Stimulated activated CD8-positive, alpha-beta memory T cell treated with anti-CD3 and anti-CD28 coated beads, Interleukin-15, amount 100 ng/mL, for 4 hours (primary cell): ENCODE measurements at regions not wholly inside any gene's neighbourhood (a gene's known extent, or its start where the extent isn't known, plus 50 kb on each side); places are given as distances from the start of the nearest gene placed in this dataset.

Experiments used
- DNase-seq, 2 donors: peaks; one replicate each; pipeline ENCODE4 v3.0.0-alpha.2; 2020; ENCODE audit warnings: low read depth in 2 of 2

GRCh38 chr21:35646606-35647005, 413.7 kb downstream of the SETD4 start:
- DNase-seq, result no peak

- no peak for DNase-seq
These were observed 414.3 kb downstream of the SETD4 start for GRCh38 chr21:35645991-35646390.

- DNase-seq, result no peak
These were observed 415.8 kb downstream of the SETD4 start for GRCh38 chr21:35644523-35644922.

- no peak for DNase-seq
These were observed 417.1 kb downstream of the SETD4 start for GRCh38 chr21:35643176-35643575.

GRCh38 chr21:35641271-35642016, 418.9 kb downstream of the SETD4 start:
- DNase-seq, result no peak

- DNase-seq, result no peak
These were observed 422.9 kb downstream of the SETD4 start for GRCh38 chr21:35637431-35637830.

- no peak for DNase-seq
These were observed 424.3 kb downstream of the SETD4 start for GRCh38 chr21:35635994-35636393.

GRCh38 chr21:35635261-35635660, 425.1 kb downstream of the SETD4 start:
- DNase-seq, result no peak

- no peak for DNase-seq
These were observed 426.8 kb downstream of the SETD4 start for GRCh38 chr21:35633501-35633900.

- no peak for DNase-seq
These were observed 427.6 kb downstream of the SETD4 start for GRCh38 chr21:35632711-35633110.

- no peak for DNase-seq
These were observed 432.0 kb downstream of the SETD4 start for GRCh38 chr21:35628316-35628715.

- DNase-seq, result no peak
These were observed 432.9 kb downstream of the SETD4 start for GRCh38 chr21:35627462-35627861.

GRCh38 chr21:35625576-35625975, 434.8 kb downstream of the SETD4 start:
- no peak for DNase-seq

- DNase-seq, result no peak
These were observed 435.4 kb downstream of the SETD4 start for GRCh38 chr21:35624901-35625300.

- DNase-seq, result no peak
These were observed 437.7 kb downstream of the SETD4 start for GRCh38 chr21:35622612-35623011.

GRCh38 chr21:35619184-35619583, 441.1 kb downstream of the SETD4 start:
- no peak for DNase-seq

GRCh38 chr21:35617491-35617890, 442.8 kb downstream of the SETD4 start:
- DNase-seq, result no peak

GRCh38 chr21:35616090-35616489, 444.2 kb downstream of the SETD4 start:
- DNase-seq, result no peak

- no peak for DNase-seq
These were observed 445.0 kb downstream of the SETD4 start for GRCh38 chr21:35615325-35615724.

- no peak for DNase-seq
These were observed 445.9 kb downstream of the SETD4 start for GRCh38 chr21:35614396-35614921.

- no peak for DNase-seq
These were observed 448.6 kb downstream of the SETD4 start for GRCh38 chr21:35611708-35612132.

GRCh38 chr21:35609263-35609662, 451.1 kb downstream of the SETD4 start:
- DNase-seq, result no peak

GRCh38 chr21:35607406-35607805, 452.9 kb downstream of the SETD4 start:
- no peak for DNase-seq

GRCh38 chr21:35606578-35606977, 453.7 kb downstream of the SETD4 start:
- no peak for DNase-seq
